EH (cell line): ENCODE measurements at regions not wholly inside any gene's neighbourhood (a gene's known extent, or its start where the extent isn't known, plus 50 kb on each side); places are given as distances from the start of the nearest gene placed in this dataset.
"Not testable (repeated sequence)": the region's sequence is repeated elsewhere in the genome, so short reads cannot be mapped to it uniquely, and the experiment has no call there.

Experiments
- DNase-seq: peaks from one replicate; pipeline ENCODE4 v3.0.0-alpha.2; 2015; ENCODE audit warnings: low read depth

- no peak for DNase-seq
Measured at GRCh38 chr1:212495766-212496494, 63.2 kb downstream of the NENF start.

DNA sequence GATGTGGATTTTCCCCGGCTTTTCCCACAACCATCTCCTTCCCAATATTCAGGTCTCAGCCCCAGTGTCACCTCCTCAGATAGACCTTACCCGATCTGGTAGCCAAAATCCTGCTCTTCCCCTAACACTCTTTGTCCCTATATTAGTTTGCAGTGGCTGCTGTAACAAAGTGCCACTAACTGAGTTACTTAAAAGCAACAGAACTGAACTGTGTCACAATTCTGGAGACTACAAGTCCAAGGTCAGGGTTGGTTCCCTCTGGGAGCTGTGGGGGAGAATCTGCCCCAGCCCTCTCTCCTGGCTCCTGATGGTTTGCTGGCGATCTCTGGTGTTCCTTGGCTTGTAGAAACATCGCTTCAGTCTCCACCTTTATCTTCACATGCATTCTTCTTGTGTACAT is 64.0 kb downstream of the NENF start:
- DNase-seq = no peak

- no peak for DNase-seq
Measured at GRCh38 chr1:212497553-212497952, 64.8 kb downstream of the NENF start.

GRCh38 chr1:212498283-212499040 is 65.7 kb downstream of the NENF start:
- DNase-seq = peak; percentile 66

GRCh38 chr1:212500351-212500750 is 67.6 kb downstream of the NENF start:
- DNase-seq = no peak

- no peak for DNase-seq
Measured at GRCh38 chr1:212500983-212501382, 68.3 kb downstream of the NENF start.

DNA sequence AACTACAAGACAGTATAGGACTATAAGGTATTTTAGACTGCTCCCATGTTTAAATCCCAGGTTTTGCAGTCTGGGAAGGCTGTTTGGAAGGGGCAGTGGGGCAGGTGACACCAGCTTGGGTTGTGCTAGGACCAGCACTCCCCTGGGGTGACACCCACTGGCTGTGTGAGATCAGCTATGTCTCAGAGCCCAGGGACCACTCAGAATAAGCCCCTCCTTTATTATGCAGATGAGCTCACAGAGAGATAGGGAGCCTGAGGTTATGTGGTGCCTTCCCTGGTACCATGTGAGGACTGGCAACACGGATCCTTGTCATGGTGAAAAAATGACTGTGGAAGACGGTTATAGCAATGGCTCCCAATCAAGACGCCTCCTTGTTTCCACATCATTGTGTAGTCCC is 71.0 kb downstream of the NENF start:
- DNase-seq = no peak

DNA sequence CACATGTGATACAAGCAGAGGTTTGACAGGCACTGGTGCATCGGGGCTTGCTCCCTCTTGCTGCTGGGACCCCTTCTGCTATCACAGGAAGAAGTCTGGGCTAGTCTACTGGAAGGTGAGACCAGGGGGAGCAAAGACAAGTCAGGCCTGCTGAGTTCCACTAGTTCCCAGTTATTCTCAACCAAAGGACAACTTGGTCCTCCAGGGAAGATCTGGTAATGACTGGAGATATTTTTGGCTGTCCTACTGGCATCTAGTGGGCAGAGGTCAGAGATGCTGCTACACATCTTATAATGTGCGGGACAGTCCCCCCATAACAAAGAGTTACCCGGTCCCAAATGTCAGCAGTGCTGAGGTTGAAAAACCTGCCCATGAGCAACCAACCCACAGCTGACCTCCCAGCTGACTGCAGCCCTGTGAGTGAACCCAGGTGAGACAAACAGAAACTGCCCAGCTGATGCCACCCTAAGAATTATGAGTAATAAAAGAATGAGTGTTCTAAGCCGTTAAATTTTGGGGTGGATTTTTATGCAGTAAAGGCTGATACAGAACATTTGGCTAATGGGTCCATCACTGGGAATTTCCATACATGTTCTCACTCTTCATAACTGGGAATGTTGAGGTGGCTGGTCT is 71.6 kb downstream of the NENF start:
- DNase-seq = no peak

DNA sequence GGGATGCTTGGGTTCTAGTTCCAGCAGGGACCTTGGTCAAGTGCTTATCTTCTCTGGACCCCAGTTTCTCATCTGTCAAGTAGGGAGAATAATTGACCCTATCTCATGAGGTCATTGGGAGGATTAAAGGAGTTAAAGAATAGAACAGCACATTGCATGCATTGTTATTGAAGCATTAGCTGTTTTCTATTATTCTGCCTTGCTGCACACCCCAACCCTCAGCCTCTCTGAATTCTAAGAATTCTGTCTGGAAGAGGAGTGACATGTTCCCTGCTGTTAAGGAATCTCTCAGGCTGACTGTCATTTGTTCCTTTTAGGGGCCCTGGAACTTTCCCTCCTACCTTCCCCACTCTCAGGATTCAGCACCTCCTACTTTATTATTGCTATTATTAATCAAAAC is 73.9 kb downstream of the NENF start:
- DNase-seq = no peak

DNA sequence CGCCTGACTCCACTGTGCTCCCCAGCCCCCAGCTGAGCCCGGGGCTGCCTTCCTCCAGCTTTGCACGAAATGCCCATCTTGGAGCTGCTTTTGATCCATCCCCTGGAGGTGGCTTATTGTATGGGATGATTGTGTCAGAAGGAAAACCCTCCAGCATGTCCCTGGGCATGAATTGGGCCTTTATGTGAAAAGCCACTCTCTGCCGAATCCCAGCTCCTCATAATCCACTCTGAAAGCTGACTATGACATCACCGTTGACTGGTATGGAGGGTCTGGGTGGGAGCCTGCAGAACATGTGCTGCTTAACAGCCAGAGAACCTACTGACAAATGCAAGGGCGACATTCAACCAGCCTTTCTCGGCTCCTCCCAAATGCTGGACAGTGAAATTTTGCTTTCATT is 74.6 kb downstream of the NENF start:
- no peak for DNase-seq

DNA sequence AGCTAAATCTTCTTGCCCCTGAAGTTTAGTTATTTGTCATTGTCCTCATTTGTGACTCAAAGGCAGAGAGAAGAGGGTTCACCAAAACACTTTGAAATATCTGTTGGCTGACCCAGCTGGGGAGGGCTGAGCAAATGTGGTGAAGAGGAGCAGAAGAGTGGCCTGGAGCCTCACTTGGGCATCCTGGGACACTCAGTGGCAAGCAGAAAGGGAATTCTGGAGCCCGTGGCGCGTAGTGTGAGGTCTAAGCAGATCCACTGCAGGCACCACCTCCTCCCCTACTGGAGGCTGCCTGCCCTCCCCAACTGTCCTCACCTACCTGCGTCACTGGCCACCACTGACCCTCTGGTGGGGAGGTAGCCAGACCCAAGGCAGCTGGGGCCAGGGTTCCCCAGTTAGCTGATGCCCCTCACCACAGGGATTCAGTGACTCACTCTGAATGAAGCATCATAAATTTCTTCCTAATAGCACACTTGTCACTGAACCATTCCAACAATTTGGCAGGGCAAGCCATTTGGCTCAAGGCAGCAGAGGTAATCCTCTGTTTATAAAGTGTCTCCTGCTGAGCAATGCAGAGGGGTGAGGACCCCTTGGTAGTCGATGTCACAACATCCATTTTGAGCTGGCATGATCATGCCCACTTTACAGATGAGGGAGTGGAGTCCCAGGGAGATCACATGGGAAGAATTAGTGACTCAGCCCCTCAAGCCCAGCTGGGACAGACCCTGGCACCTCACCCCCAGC is 80.3 kb downstream of the NENF start:
- peak; percentile 61 for DNase-seq

GRCh38 chr1:212513586-212513985 is 80.9 kb downstream of the NENF start:
- no peak for DNase-seq

DNA sequence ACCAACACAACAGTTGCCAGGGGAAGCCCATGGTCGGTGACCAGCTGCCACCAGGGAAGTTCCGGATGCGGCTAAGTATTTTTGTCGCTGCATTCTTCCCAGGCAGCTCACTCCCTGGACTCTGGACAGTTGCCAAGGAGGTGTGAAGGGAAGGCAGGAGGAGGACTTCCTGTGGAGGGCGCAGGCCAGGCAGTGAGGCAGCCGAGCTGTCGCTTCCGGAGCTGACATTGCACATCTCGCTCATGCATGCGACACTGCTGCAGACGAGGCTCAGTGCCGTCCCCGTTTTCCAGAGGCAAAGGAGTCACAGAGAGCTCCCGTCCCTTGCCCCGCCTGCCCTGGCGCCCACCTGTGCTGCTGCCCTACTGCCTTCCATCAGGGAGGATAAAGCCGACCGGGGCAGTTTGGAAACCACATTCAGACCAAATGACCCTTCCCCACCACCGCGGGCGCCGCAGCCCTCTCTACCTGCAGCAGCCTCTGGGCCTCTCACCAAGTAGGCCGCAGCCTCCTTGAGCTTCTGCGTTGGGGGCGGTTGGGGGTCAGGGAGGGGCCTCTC is 81.4 kb downstream of the NENF start:
- DNase-seq = peak; percentile 72

- DNase-seq = no peak
Measured at GRCh38 chr1:212514782-212515181, 82.1 kb downstream of the NENF start.

- DNase-seq = no peak
Measured at GRCh38 chr1:212515329-212515760, 82.6 kb downstream of the NENF start.

GRCh38 chr1:212516012-212516411 is 83.3 kb downstream of the NENF start:
- DNase-seq = not testable (repeated sequence)

GRCh38 chr1:212518188-212519054 is 85.7 kb downstream of the NENF start:
- peak; percentile 61 for DNase-seq

DNA sequence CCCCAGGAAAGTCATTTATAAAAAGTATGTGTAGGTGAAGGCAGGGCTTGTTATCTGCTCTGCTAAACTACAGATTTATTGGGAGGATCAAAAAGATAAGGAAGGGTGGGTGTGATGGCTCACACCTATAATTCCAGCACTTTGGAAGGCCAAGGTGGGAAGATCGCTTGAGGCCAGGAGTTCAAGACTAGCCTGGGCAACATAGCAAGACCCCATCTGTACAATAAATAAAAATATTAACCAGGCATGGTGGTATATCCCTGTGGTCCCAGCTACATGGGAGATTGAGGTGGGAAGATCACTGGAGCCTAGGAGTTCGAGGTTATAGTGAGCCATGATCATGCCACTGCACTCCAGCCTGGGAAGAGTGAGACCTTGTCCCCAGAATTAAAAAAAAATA is 86.4 kb downstream of the NENF start:
- DNase-seq = no peak

DNA sequence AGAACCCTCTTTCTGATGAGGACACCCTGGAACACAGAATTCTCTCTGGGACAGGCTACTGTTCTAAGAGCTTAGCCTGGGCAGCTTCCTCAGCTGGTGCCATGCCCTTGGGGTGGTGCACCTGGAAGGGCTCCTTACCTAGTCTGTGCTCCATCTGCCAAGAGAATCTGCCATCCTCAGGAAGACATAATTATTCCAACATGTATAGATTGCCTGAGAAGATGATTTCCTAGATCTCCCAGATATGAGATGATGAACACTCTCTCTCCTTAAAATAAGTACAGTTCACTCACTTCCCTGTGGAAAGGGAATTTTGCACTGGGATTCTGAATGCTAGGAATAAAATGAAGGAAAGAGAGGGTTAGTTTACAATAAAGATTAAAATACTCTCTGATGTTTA is 87.6 kb downstream of the NENF start:
- DNase-seq = no peak

- no peak for DNase-seq
Measured at GRCh38 chr1:212520746-212521145, 87.8 kb upstream of the ATF3 start.

- peak; percentile 48 for DNase-seq
Measured at GRCh38 chr1:212525479-212526110, 83.0 kb upstream of the ATF3 start.
